Pancreas (tissue), 10 donors: ENCODE measurements at regions not wholly inside any gene's neighbourhood (a gene's known extent, or its start where the extent isn't known, plus 50 kb on each side); places are given as distances from the start of the nearest gene placed in this dataset.

Experiments
- ATAC-seq, 4 donors: fragments of 200-7000 bp; cut with Tn5 transposase; one replicate each; pipeline versions ENCODE4 v1.8.0 to v1.9.1; 2020; ENCODE audit warnings: mild to moderate bottlenecking in 4 of 4, moderate library complexity in 4 of 4
- DNase-seq, 6 donors: peaks; one replicate each; pipeline ENCODE4 v3.0.0-alpha.2; 2020
- FAIRE-seq: peaks from 2 replicates; lab custom pipeline; 2012; peaks lifted over from hg19 to GRCh38; lab: Jason Lieb, UNC
- H3K27ac ChIP-seq, 4 donors: fragments of 200-600 bp; sonication (generic); 1 replicate in 3 of 4; 2 replicates in 1 of 4; pipeline versions ENCODE4 v1.5.0 to v1.8.0; 2020
- H3K27me3 ChIP-seq, 4 donors: fragments of 200-600 bp; one replicate each; pipeline ENCODE4 v1.8.0; 2021
- H3K36me3 ChIP-seq, 3 donors: fragments of 200-600 bp; sonication (generic) in 1 of 3; one replicate each; pipeline versions ENCODE4 v1.5.0 to v1.8.0; 2020 to 2021
- H3K4me1 ChIP-seq, 3 donors: fragments of 200-600 bp; one replicate each; pipeline ENCODE4 v1.8.0; 2021
- H3K4me3 ChIP-seq, 4 donors: fragments of 200-600 bp; sonication (generic) in 2 of 4; one replicate each; pipeline versions ENCODE4 v1.5.0 to v1.8.0; 2020 to 2021
- H3K9me3 ChIP-seq, 4 donors: fragments of 200-600 bp; one replicate each; pipeline ENCODE4 v1.8.0; 2021
- CTCF ChIP-seq, 4 donors: fragments of 200-600 bp; sonication (generic) in 3 of 4; IDR thresholded peaks; one replicate each; pipeline versions ENCODE4 v1.5.0 to v1.8.0; 2021; ENCODE audit warnings: antibody characterized with exemption in 4 of 4
- WGBS, 2 donors: extraction: QIAGEN DNeasy Blood & Tissue Kit; methylation state at CpG; one replicate each; pipeline ENCODE4 v1.1.7; 2013; 5-methylcytosine and 5-hydroxymethylcytosine counted together
- intact Hi-C, 3 donors: fragments of 100-400 bp; cut with DNase I; formaldehyde crosslinking; loops; one replicate each; pipeline versions ENCODE4 v1.11.1 to v1.14.2; 2022
- donor health status: healthy with polysubstance abuse.
- donor health status: DM: no; HTN: no; CAD: no; lungs with moderate emphysema.
- donor health status: DM: no; HTN: no; CAD: no.
- donor health status: control.
- donor health status: control.
- donor health status: Bipolar disorder and iron deficiency.
- donor health status: DM: yes; HTN: yes; CAD: no.
- donor health status: DM: no; HTN: no; CAD: no.
- donor health status: DM: no; HTN: no; CAD: no.
- donor health status: DM: yes; HTN: yes; CAD: no.

GRCh38 chr1:29475326-29475725 lies 239.0 kb downstream of the PTPRU start:
- no peaks in the 10 kb centered on the region for H3K4me1 ChIP-seq
- no peak for TF ChIP-seq CTCF (IDR thresholded peaks at IDR 0.05)
- intact Hi-C loops: no loop called here
- peaks cover 0 to 9% (median 0%) of the 10 kb centered on the region in 4 donors for H3K27me3 ChIP-seq
- H3K4me3 ChIP-seq: no peak overlapping the region
- no peaks in the 10 kb centered on the region for H3K36me3 ChIP-seq
- no peak for DNase-seq
- no peak for ATAC-seq
- no peak for FAIRE-seq
- H3K27ac ChIP-seq: no peak overlapping the region
- WGBS, 2 donors: 75 to 87% methylated on average over 7 of the region's 7 CpGs
- no peaks in the 10 kb centered on the region for H3K9me3 ChIP-seq

GRCh38 chr1:29474274-29475244 lies 238.2 kb downstream of the PTPRU start:
- Histone ChIP-seq H3K9me3 (no peaks in the 10 kb centered on the region), H3K27ac (no peak overlapping the region), H3K4me1 (no peaks in the 10 kb centered on the region), H3K4me3 (no peak overlapping the region), H3K27me3 (peaks cover 0 to 7% (median 0%) of the 10 kb centered on the region in 4 donors), H3K36me3 (no peaks in the 10 kb centered on the region)
- intact Hi-C loops: no loop called here
- WGBS, 2 donors: 51 to 54% methylated on average over 9 of the region's 9 CpGs
- no peak for ATAC-seq
- FAIRE-seq: no peak
- no peak for DNase-seq
- no peak for TF ChIP-seq CTCF (IDR thresholded peaks at IDR 0.05)

GRCh38 chr1:29473161-29473855 lies 237.0 kb downstream of the PTPRU start:
- Histone ChIP-seq H3K36me3 (no peaks in the 10 kb centered on the region), H3K4me1 (no peaks in the 10 kb centered on the region), H3K9me3 (no peaks in the 10 kb centered on the region), H3K27ac (no peak overlapping the region), H3K4me3 (no peak overlapping the region), H3K27me3 (no peaks in the 10 kb centered on the region)
- ATAC-seq (peak in 1 of 4 donors; percentile 38), FAIRE-seq (no peak), DNase-seq (no peak)
- 72 to 74% methylated on average over 9 of the region's 9 CpGs for WGBS, 2 donors
- intact Hi-C loops: no loop called here
- TF ChIP-seq CTCF (IDR thresholded peaks at IDR 0.05): no peak

- intact Hi-C loops: no loop called here
- TF ChIP-seq CTCF (IDR thresholded peaks at IDR 0.05): no peak
- no peaks in the 10 kb centered on the region for H3K36me3 ChIP-seq
- no peak overlapping the region for H3K27ac ChIP-seq
- H3K4me1 ChIP-seq: no peaks in the 10 kb centered on the region
- H3K9me3 ChIP-seq: no peaks in the 10 kb centered on the region
- 67 to 72% methylated on average over 5 of the region's 5 CpGs for WGBS, 2 donors
- H3K27me3 ChIP-seq: no peaks in the 10 kb centered on the region
- ATAC-seq: peak in 3 of 4 donors; percentile 62 to 77 (median 72)
- no peak for DNase-seq
- H3K4me3 ChIP-seq: no peak overlapping the region
- no peak for FAIRE-seq
Observed at GRCh38 chr1:29471487-29472313, 235.4 kb downstream of the PTPRU start.
